Neuronal stem cell (in vitro differentiated cells): ENCODE measurements at regions not wholly inside any gene's neighbourhood (a gene's known extent, or its start where the extent isn't known, plus 50 kb on each side); places are given as distances from the start of the nearest gene placed in this dataset.

Source experiments
- DNase-seq: peaks from one replicate; pipeline ENCODE4 v3.0.0-alpha.2; 2013; ENCODE audit warnings: low spot score
- H2AFZ ChIP-seq: one replicate; pipeline ENCODE4 v1.6.1; 2013; ENCODE audit warnings: mild to moderate bottlenecking, low read length, inconsistent platforms
- H2AK5ac ChIP-seq: 2 replicates; pipeline ENCODE4 v1.6.1; 2013; ENCODE audit warnings: low read depth, mild to moderate bottlenecking, inconsistent platforms, low read length, moderate library complexity, mixed read lengths
- H2BK120ac ChIP-seq: 2 replicates; pipeline ENCODE4 v1.6.1; 2013; ENCODE audit warnings: low read depth, mild to moderate bottlenecking, inconsistent platforms, low read length, moderate library complexity, mixed read lengths
- H2BK12ac ChIP-seq: one replicate; pipeline ENCODE4 v1.6.1; 2013; ENCODE audit warnings: low read length, inconsistent platforms
- H2BK15ac ChIP-seq: 2 replicates; pipeline ENCODE4 v1.6.1; 2013; ENCODE audit warnings: mild to moderate bottlenecking, low read length, inconsistent platforms, mixed read lengths
- H2BK5ac ChIP-seq: one replicate; pipeline ENCODE4 v1.6.1; 2013; ENCODE audit warnings: inconsistent platforms, mild to moderate bottlenecking, low read length, moderate library complexity
- H3K14ac ChIP-seq: one replicate; pipeline ENCODE4 v1.6.1; 2013; ENCODE audit warnings: low read length, inconsistent platforms
- H3K18ac ChIP-seq: 2 replicates; pipeline ENCODE4 v1.6.1; 2013; ENCODE audit warnings: low read length, inconsistent platforms
- H3K23ac ChIP-seq: 2 replicates; pipeline ENCODE4 v1.6.1; 2013; ENCODE audit warnings: low read depth, mild to moderate bottlenecking, mixed read lengths, low read length, inconsistent platforms; ENCODE audit not compliant: poor library complexity
- H3K27ac ChIP-seq: replicated peaks from 3 replicates; pipeline ENCODE4 v1.5.1; 2013; ENCODE audit warnings: low read length, inconsistent platforms
- H3K27me3 ChIP-seq, 3 experiments: 2 replicates each; pipeline ENCODE4 v1.6.1; 2013; ENCODE audit warnings: low read length in 3 of 3, mild to moderate bottlenecking in 2 of 3, inconsistent platforms in 1 of 3, low read depth in 1 of 3, mixed read lengths in 1 of 3, moderate library complexity in 1 of 3; ENCODE audit not compliant: control insufficient read depth in 3 of 3, insufficient read depth in 3 of 3
- H3K36me3 ChIP-seq, 2 donors: replicated peaks in 1 of 2; 2 replicates each; pipeline ENCODE4 v1.6.1; 2013; ENCODE audit warnings: low read length in 2 of 2; ENCODE audit not compliant: control insufficient read depth in 2 of 2, insufficient read depth in 2 of 2
- H3K4ac ChIP-seq: 2 replicates; pipeline ENCODE4 v1.6.1; 2013; ENCODE audit warnings: inconsistent platforms, mild to moderate bottlenecking, low read length, moderate library complexity
- H3K4me1 ChIP-seq, 2 donors: 1 replicate in 1 of 2; 2 replicates in 1 of 2; pipeline ENCODE4 v1.6.1; 2013; ENCODE audit warnings: low read length in 2 of 2, low read depth in 1 of 2; ENCODE audit not compliant: control insufficient read depth in 2 of 2, insufficient read depth in 1 of 2
- H3K4me2 ChIP-seq: one replicate; pipeline ENCODE4 v1.6.1; 2013; ENCODE audit warnings: mild to moderate bottlenecking, low read length, inconsistent platforms; ENCODE audit not compliant: insufficient read depth, poor library complexity, severe bottlenecking
- H3K4me3 ChIP-seq, 2 donors: 2 replicates each; pipeline ENCODE4 v1.5.1; 2013; ENCODE audit warnings: low read length in 2 of 2, mild to moderate bottlenecking in 2 of 2, inconsistent platforms in 1 of 2, moderate library complexity in 1 of 2
- H3K79me1 ChIP-seq: one replicate; pipeline ENCODE4 v1.6.1; 2013; ENCODE audit warnings: low read depth, mild to moderate bottlenecking, inconsistent platforms, low read length, moderate library complexity
- H3K9ac ChIP-seq: one replicate; pipeline ENCODE4 v1.6.1; 2013; ENCODE audit warnings: mild to moderate bottlenecking, low read depth, low read length, inconsistent platforms; ENCODE audit not compliant: poor library complexity
- H3K9me3 ChIP-seq, 2 donors: replicated peaks in 1 of 2; 2 replicates each; pipeline versions ENCODE3 to v1.6.1; 2013; ENCODE audit warnings: low read length in 2 of 2, mild to moderate bottlenecking in 2 of 2, inconsistent platforms in 1 of 2, low read depth in 1 of 2, mixed read lengths in 1 of 2, moderate library complexity in 1 of 2; ENCODE audit not compliant: control insufficient read depth in 2 of 2, insufficient read depth in 1 of 2
- H4K8ac ChIP-seq: one replicate; pipeline ENCODE4 v1.6.1; 2013; ENCODE audit warnings: low read depth, mild to moderate bottlenecking, inconsistent platforms, low read length, moderate library complexity
- H4K91ac ChIP-seq: one replicate; pipeline ENCODE4 v1.6.1; 2013; ENCODE audit warnings: low read length, low read depth, mild to moderate bottlenecking, inconsistent platforms; ENCODE audit not compliant: poor library complexity
- WGBS, 2 donors: extraction: QIAGEN DNeasy Blood & Tissue Kit; methylation state at CpG; one replicate each; pipeline ENCODE4 v1.1.7; 2013; ENCODE audit warnings: missing lambda C conversion rate in 2 of 2, mixed read lengths in 1 of 2; ENCODE audit not compliant: insufficient read length in 2 of 2, insufficient replicate concordance in 1 of 2; ENCODE audit errors: extremely low coverage in 2 of 2; 5-methylcytosine and 5-hydroxymethylcytosine counted together

- DNase-seq: no peak
These were observed 50.7 kb upstream of the PNMA8B start for GRCh38 chr19:46546194-46546896.

GRCh38 chr19:46550684-46551083 lies 50.4 kb upstream of the CALM3 start:
- H2BK5ac ChIP-seq: no peak overlapping the region
- H3K23ac ChIP-seq: no peak overlapping the region
- H2AFZ ChIP-seq: no peak overlapping the region
- DNase-seq: no peak
- no peak overlapping the region for H4K8ac ChIP-seq
- no peak overlapping the region for H3K18ac ChIP-seq
- H3K4me2 ChIP-seq: no peak overlapping the region
- H2AK5ac ChIP-seq: no peak overlapping the region
- H4K91ac ChIP-seq: no peak overlapping the region
- no CpG with 5 or more reads among the region's 1 CpG for WGBS, 2 donors
- H3K9ac ChIP-seq: no peak overlapping the region
- no peak overlapping the region for H3K27ac ChIP-seq
- no peak overlapping the region for H2BK120ac ChIP-seq
- no peak overlapping the region for H3K14ac ChIP-seq
- H3K9me3 ChIP-seq: peaks cover 4 to 19% of the 10 kb centered on the region in 2 donors
- H3K4ac ChIP-seq: no peak overlapping the region
- no peak overlapping the region for H2BK12ac ChIP-seq
- no peak overlapping the region for H3K4me3 ChIP-seq
- no peaks in the 10 kb centered on the region for H3K79me1 ChIP-seq
- peaks cover 0 to 3% of the 10 kb centered on the region in 2 donors for H3K4me1 ChIP-seq
- H3K36me3 ChIP-seq: no peaks in the 10 kb centered on the region
- no peaks in the 10 kb centered on the region for H3K27me3 ChIP-seq
- H2BK15ac ChIP-seq: no peak overlapping the region

More at GRCh38 chr19:46546194-46546896, 50.7 kb upstream of the PNMA8B start:
- H2AFZ ChIP-seq: peak overlapping the region; percentile 53
- no peak overlapping the region for H2BK120ac ChIP-seq
- peaks cover 0 to 3% of the 10 kb centered on the region in 2 donors for H3K4me1 ChIP-seq
- H3K79me1 ChIP-seq: no peaks in the 10 kb centered on the region
- H3K27ac ChIP-seq: no peak overlapping the region
- no peaks in the 10 kb centered on the region for H3K36me3 ChIP-seq
- H2BK5ac ChIP-seq: no peak overlapping the region
- no peak overlapping the region for H3K14ac ChIP-seq
- no peak overlapping the region for H3K4ac ChIP-seq
- H3K9me3 ChIP-seq: peaks cover 4 to 18% of the 10 kb centered on the region in 2 donors
- H4K8ac ChIP-seq: no peak overlapping the region
- H2BK12ac ChIP-seq: no peak overlapping the region
- peak overlapping the region; percentile 41 for H3K4me2 ChIP-seq
- no peak overlapping the region for H4K91ac ChIP-seq
- H3K27me3 ChIP-seq: no peaks in the 10 kb centered on the region
- no peak overlapping the region for H3K9ac ChIP-seq
- no CpG with 5 or more reads among the region's 7 CpGs for WGBS, 2 donors
- H2BK15ac ChIP-seq: no peak overlapping the region
- H3K23ac ChIP-seq: no peak overlapping the region
- H3K4me3 ChIP-seq: no peak overlapping the region
- peak overlapping the region; percentile 1 for H3K18ac ChIP-seq
- no peak overlapping the region for H2AK5ac ChIP-seq

GRCh38 chr19:46551164-46551563 lies 50.0 kb upstream of the CALM3 start:
- Histone ChIP-seq H4K91ac (no peak overlapping the region), H3K4me3 (no peak overlapping the region), H3K9ac (no peak overlapping the region), H2BK12ac (no peak overlapping the region), H2AK5ac (no peak overlapping the region), H3K79me1 (no peaks in the 10 kb centered on the region), H2AFZ (no peak overlapping the region), H3K14ac (no peak overlapping the region), H3K27me3 (no peaks in the 10 kb centered on the region), H4K8ac (no peak overlapping the region), H2BK120ac (no peak overlapping the region), H3K18ac (no peak overlapping the region), H2BK15ac (no peak overlapping the region), H2BK5ac (no peak overlapping the region), H3K27ac (no peak overlapping the region), H3K4ac (no peak overlapping the region), H3K4me1 (peaks cover 0 to 2% of the 10 kb centered on the region in 2 donors), H3K4me2 (no peak overlapping the region), H3K36me3 (no peaks in the 10 kb centered on the region), H3K9me3 (peaks cover 4 to 19% of the 10 kb centered on the region in 2 donors), H3K23ac (no peak overlapping the region)
- DNase-seq: no peak
